ENCODE measurements at regions not wholly inside any gene's neighbourhood (a gene's known extent, or its start where the extent isn't known, plus 50 kb on each side); places are given as distances from the start of the nearest gene placed in this dataset.

- WGBS, 2 donors = 44 to 46% methylated on average over 9 of the region's 9 CpGs
- intact Hi-C loops (cut with DNase I) = no loop called here
- TF ChIP-seq POLR2A (IDR thresholded peaks at IDR 0.05) = no peak
- TF ChIP-seq, protein P1, sequence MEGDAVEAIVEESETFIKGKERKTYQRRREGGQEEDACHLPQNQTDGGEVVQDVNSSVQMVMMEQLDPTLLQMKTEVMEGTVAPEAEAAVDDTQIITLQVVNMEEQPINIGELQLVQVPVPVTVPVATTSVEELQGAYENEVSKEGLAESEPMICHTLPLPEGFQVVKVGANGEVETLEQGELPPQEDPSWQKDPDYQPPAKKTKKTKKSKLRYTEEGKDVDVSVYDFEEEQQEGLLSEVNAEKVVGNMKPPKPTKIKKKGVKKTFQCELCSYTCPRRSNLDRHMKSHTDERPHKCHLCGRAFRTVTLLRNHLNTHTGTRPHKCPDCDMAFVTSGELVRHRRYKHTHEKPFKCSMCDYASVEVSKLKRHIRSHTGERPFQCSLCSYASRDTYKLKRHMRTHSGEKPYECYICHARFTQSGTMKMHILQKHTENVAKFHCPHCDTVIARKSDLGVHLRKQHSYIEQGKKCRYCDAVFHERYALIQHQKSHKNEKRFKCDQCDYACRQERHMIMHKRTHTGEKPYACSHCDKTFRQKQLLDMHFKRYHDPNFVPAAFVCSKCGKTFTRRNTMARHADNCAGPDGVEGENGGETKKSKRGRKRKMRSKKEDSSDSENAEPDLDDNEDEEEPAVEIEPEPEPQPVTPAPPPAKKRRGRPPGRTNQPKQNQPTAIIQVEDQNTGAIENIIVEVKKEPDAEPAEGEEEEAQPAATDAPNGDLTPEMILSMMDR (IDR thresholded peaks at IDR 0.05) = no peak
- Histone ChIP-seq H3K4me1 (no peaks in the 10 kb centered on the region), H3K27ac (no peak overlapping the region), H3K4me3 (no peak overlapping the region), H3K36me3 (replicated peaks in 1 of 2; ENCODE audit: insufficient read depth in 1 of 2, low read depth in 2 of 2) (no peaks in the 10 kb centered on the region), H3K9me3 (no peaks in the 10 kb centered on the region), H3K27me3 (no peaks in the 10 kb centered on the region)
- ATAC-seq = no peak
- no peak for DNase-seq
These were observed 492.3 kb downstream of the NPIPA7 start for GRCh38 chr16:16871196-16871595.

GRCh38 chr16:16877061-16877460, 498.1 kb downstream of the NPIPA7 start:
- ATAC-seq (no peak), DNase-seq (no peak)
- intact Hi-C loops (cut with DNase I) = no loop called here
- Histone ChIP-seq H3K9me3 (no peaks in the 10 kb centered on the region), H3K4me1 (no peaks in the 10 kb centered on the region), H3K36me3 (replicated peaks in 1 of 2; ENCODE audit: insufficient read depth in 1 of 2, low read depth in 2 of 2) (no peaks in the 10 kb centered on the region), H3K4me3 (no peak overlapping the region), H3K27ac (no peak overlapping the region), H3K27me3 (no peaks in the 10 kb centered on the region)
- 67 to 75% methylated on average over 2 of the region's 2 CpGs for WGBS, 2 donors
- TF ChIP-seq POLR2A (IDR thresholded peaks at IDR 0.05) = no peak
- TF ChIP-seq, protein P1 (IDR thresholded peaks at IDR 0.05) = no peak

DNA sequence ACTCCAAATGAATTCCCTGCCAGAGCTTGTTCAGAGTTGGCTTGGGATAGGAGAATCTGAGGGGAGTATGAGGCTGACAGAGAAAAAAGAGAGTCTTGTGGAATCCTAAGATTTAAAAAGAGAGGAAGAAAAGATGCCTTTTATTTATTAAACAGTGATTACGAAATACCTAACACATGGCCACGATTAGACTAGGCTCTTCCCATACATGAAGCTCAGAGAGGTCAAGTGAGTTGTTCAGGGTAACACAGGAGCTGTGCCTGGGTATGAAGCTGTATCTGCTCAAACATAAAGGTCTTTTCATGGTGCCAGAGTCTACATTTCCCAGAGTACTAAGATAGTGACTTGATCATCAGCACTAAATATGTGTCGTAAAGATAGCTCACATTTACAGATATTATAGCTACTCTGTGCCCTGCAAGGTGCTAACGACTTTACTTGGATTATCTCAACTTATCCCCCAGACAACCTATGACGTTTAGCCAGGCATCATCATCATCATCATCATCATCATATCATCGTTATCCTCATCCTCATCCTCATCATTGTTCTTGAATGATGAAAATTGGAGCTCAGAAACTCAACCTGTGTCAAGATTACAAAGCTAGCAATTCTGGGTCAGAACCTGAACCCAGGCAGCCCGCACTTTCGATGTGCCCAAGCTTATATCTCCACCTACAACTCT, 500.8 kb downstream of the NPIPA7 start:
- Histone ChIP-seq H3K4me3 (no peak overlapping the region), H3K4me1 (no peaks in the 10 kb centered on the region), H3K27ac (no peak overlapping the region), H3K9me3 (no peaks in the 10 kb centered on the region), H3K27me3 (no peaks in the 10 kb centered on the region), H3K36me3 (replicated peaks in 1 of 2; ENCODE audit: insufficient read depth in 1 of 2, low read depth in 2 of 2) (no peaks in the 10 kb centered on the region)
- intact Hi-C loops (cut with DNase I) = no loop called here
- WGBS, 2 donors = 41 to 50% methylated on average over 8 of the region's 8 CpGs
- TF ChIP-seq POLR2A (IDR thresholded peaks at IDR 0.05) = no peak
- TF ChIP-seq, protein P1 (IDR thresholded peaks at IDR 0.05) = no peak
- DNase-seq (no peak), ATAC-seq (no peak)

- WGBS, 2 donors = 47 to 51% methylated on average over 7 of the region's 7 CpGs
- Histone ChIP-seq H3K27ac (no peak overlapping the region), H3K4me1 (no peaks in the 10 kb centered on the region), H3K4me3 (no peak overlapping the region), H3K36me3 (replicated peaks in 1 of 2; ENCODE audit: insufficient read depth in 1 of 2, low read depth in 2 of 2) (no peaks in the 10 kb centered on the region), H3K27me3 (no peaks in the 10 kb centered on the region), H3K9me3 (no peaks in the 10 kb centered on the region)
- no peak for ATAC-seq
- TF ChIP-seq, protein P1 (IDR thresholded peaks at IDR 0.05) = no peak
- no peak for TF ChIP-seq POLR2A (IDR thresholded peaks at IDR 0.05)
- DNase-seq = no peak
- intact Hi-C loops (cut with DNase I) = no loop called here
These were observed 502.9 kb downstream of the NPIPA7 start for GRCh38 chr16:16881814-16882213.

DNA sequence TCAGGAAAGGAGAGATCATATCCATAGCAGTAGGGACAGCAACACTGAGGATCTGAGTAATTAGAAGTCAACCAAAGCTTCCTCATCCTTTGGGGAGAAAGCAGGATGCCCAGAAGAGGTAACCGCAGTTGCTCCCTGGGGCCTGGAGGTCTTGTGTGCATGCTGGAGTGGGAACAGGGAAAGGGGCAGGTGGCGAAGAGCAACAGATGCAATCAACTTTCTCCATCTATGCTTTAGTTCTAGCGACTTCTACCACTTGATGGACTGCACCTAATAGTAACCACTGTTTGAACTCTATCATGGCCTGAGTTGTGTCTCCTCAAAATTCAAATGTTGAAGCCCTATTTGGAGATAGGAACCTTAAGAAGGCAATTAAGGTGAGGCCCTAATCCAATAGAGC, 503.8 kb downstream of the NPIPA7 start:
- no peak overlapping the region for H3K4me3 ChIP-seq
- ATAC-seq (no peak), DNase-seq (no peak)
- TF ChIP-seq, protein P1 (IDR thresholded peaks at IDR 0.05) = no peak
- TF ChIP-seq POLR2A (IDR thresholded peaks at IDR 0.05) = no peak
- no peaks in the 10 kb centered on the region for H3K27me3 ChIP-seq
- H3K36me3 ChIP-seq (replicated peaks in 1 of 2; ENCODE audit: insufficient read depth in 1 of 2, low read depth in 2 of 2) = no peaks in the 10 kb centered on the region
- intact Hi-C loops (cut with DNase I) = no loop called here
- H3K27ac ChIP-seq = no peak overlapping the region
- WGBS, 2 donors = 61 to 64% methylated on average over 3 of the region's 3 CpGs
- H3K4me1 ChIP-seq = no peaks in the 10 kb centered on the region
- H3K9me3 ChIP-seq = no peaks in the 10 kb centered on the region

Data from body of pancreas (tissue), 4 donors.